ENCODE measurements at regions not wholly inside any gene's neighbourhood (a gene's known extent, or its start where the extent isn't known, plus 50 kb on each side); places are given as distances from the start of the nearest gene placed in this dataset.

GRCh38 chr20:22974354-22974753 lies 60.8 kb upstream of the SSTR4 start:
- H3K27me3 ChIP-seq = peaks cover 7% of the 10 kb centered on the region
- intact Hi-C loops (cut with DNase I) = loop anchor here in 1 of 2 donors (10.0 kb wide), 1 partner anchor 280 kb away; no protein-coding TSS in a partner anchor

GRCh38 chr20:22977047-22977785 lies 57.9 kb upstream of the SSTR4 start:
- TF ChIP-seq CTCF (IDR thresholded peaks at IDR 0.05) (no peak), POLR2A (IDR thresholded peaks at IDR 0.05) (no peak)
- DNase-seq = peak; percentile 69 to 90 (median 79)
- Histone ChIP-seq H3K4me1 (replicated peaks in 1 of 2) (peaks cover 0 to 8% of the 10 kb centered on the region in 2 donors), H3K27ac (no peak overlapping the region), H3K27me3 (peaks cover 7% of the 10 kb centered on the region), H3K9me3 (replicated peaks in 1 of 3) (no peaks in the 10 kb centered on the region), H3K36me3 (replicated peaks in 1 of 2) (no peaks in the 10 kb centered on the region), H3K4me3 (no peak overlapping the region)
- intact Hi-C loops (cut with DNase I) = loop anchor here in 1 of 2 donors (10.0 kb wide), 1 partner anchor 282 kb away; no protein-coding TSS in a partner anchor
- 35 to 46% (median 36%) methylated on average over 4 of the region's 4 CpGs for WGBS, 4 donors

More at GRCh38 chr20:22974354-22974753, 60.8 kb upstream of the SSTR4 start:
- Histone ChIP-seq H3K4me3 (no peak overlapping the region), H3K27ac (no peak overlapping the region), H3K4me1 (replicated peaks in 1 of 2) (peaks cover 0 to 8% of the 10 kb centered on the region in 2 donors), H3K9me3 (replicated peaks in 1 of 3) (peaks cover 0 to 2% (median 0%) of the 10 kb centered on the region in 3 donors), H3K36me3 (replicated peaks in 1 of 2) (no peaks in the 10 kb centered on the region)
- TF ChIP-seq CTCF (IDR thresholded peaks at IDR 0.05) (peak in 4 of 6 experiments; percentile 14 to 38 (median 29)), POLR2A (IDR thresholded peaks at IDR 0.05) (no peak)
- DNase-seq = peak in 1 of 7 donors; percentile 28
- WGBS, 4 donors = 7 to 21% (median 16%) methylated on average over 1 of the region's 1 CpG

- 49 to 73% (median 63%) methylated on average over 4 of the region's 4 CpGs for WGBS, 4 donors
- Histone ChIP-seq H3K27me3 (no peaks in the 10 kb centered on the region), H3K4me3 (no peak overlapping the region), H3K36me3 (replicated peaks in 1 of 2) (no peaks in the 10 kb centered on the region), H3K4me1 (replicated peaks in 1 of 2) (no peaks in the 10 kb centered on the region), H3K27ac (no peak overlapping the region), H3K9me3 (replicated peaks in 1 of 3) (no peaks in the 10 kb centered on the region)
- intact Hi-C loops (cut with DNase I) = no loop called here
- TF ChIP-seq POLR2A (IDR thresholded peaks at IDR 0.05) = no peak
- TF ChIP-seq CTCF (IDR thresholded peaks at IDR 0.05) = no peak
- peak in 1 of 7 donors; percentile 3 for DNase-seq
Measured at GRCh38 chr20:22984008-22984407, 51.1 kb upstream of the SSTR4 start.

- Histone ChIP-seq H3K36me3 (replicated peaks in 1 of 2) (no peaks in the 10 kb centered on the region), H3K27me3 (no peaks in the 10 kb centered on the region), H3K9me3 (replicated peaks in 1 of 3) (no peaks in the 10 kb centered on the region), H3K4me1 (replicated peaks in 1 of 2) (no peaks in the 10 kb centered on the region), H3K4me3 (no peak overlapping the region), H3K27ac (no peak overlapping the region)
- intact Hi-C loops (cut with DNase I) = no loop called here
- TF ChIP-seq CTCF (IDR thresholded peaks at IDR 0.05) (no peak), POLR2A (IDR thresholded peaks at IDR 0.05) (no peak)
- DNase-seq = peak in 1 of 7 donors; percentile 15
- 65 to 82% (median 72%) methylated on average over 7 to 8 of the region's 8 CpGs for WGBS, 4 donors
Measured at GRCh38 chr20:22984606-22985005, 50.5 kb upstream of the SSTR4 start.

Measured in adrenal gland (tissue), 9 donors.